IMR-90 (cell line): ENCODE measurements at regions not wholly inside any gene's neighbourhood (a gene's known extent, or its start where the extent isn't known, plus 50 kb on each side); places are given as distances from the start of the nearest gene placed in this dataset.

ENCODE experiments used
- ATAC-seq: fragments of 200-7000 bp; cut with Tn5 transposase; 2 replicates; pipeline ENCODE4 v1.9.1; 2020; ENCODE audit warnings: low read depth, mild to moderate bottlenecking, moderate library complexity
- BruUV-seq: library from RNA; stranded (reverse); fragments of 400-500 nt; replicated peaks from 2 replicates; lab custom pipeline; 2021; lab: Mats Ljungman, UMichigan
- CTCF ChIA-PET: fragments of 300-600 bp; formaldehyde crosslinking; extraction: SDS; loops from one replicate; lab custom pipeline; 2021; ENCODE audit warnings: antibody characterized with exemption; lab: Yijun Ruan, JAX
- POLR2A ChIA-PET: fragments of 300-600 bp; sonication (Branson Sonifier 250); formaldehyde crosslinking; loops from one replicate; lab custom pipeline; 2022; ENCODE audit warnings: antibody characterized with exemption; ENCODE audit not compliant: unreplicated experiment; lab: Charles Lee
- DNase-seq: peaks from one replicate; pipeline ENCODE4 v3.0.0; 2013
- H2AFZ ChIP-seq: replicated peaks from 2 replicates; pipeline ENCODE3; 2013; ENCODE audit warnings: low read length, mild to moderate bottlenecking; ENCODE audit not compliant: poor library complexity
- H2AK5ac ChIP-seq: 2 replicates; pipeline ENCODE4 v1.6.1; 2013; ENCODE audit warnings: low read depth, low read length, inconsistent platforms
- H2AK9ac ChIP-seq: replicated peaks from 2 replicates; pipeline ENCODE3; 2013; ENCODE audit warnings: mild to moderate bottlenecking, low read depth, low read length, moderate library complexity; ENCODE audit not compliant: poor library complexity
- H2BK120ac ChIP-seq: 2 replicates; pipeline ENCODE4 v1.6.1; 2013; ENCODE audit warnings: low read depth, low read length, inconsistent platforms
- H2BK15ac ChIP-seq: 3 replicates; pipeline ENCODE4 v1.6.1; 2013; ENCODE audit warnings: low read depth, low read length, inconsistent platforms
- H2BK20ac ChIP-seq: 2 replicates; pipeline ENCODE4 v1.6.1; 2013; ENCODE audit warnings: low read depth, mild to moderate bottlenecking, inconsistent platforms, low read length, moderate library complexity
- H2BK5ac ChIP-seq: 2 replicates; pipeline ENCODE4 v1.6.1; 2013; ENCODE audit warnings: mild to moderate bottlenecking, low read depth, low read length, inconsistent platforms; ENCODE audit not compliant: poor library complexity, severe bottlenecking
- H3K14ac ChIP-seq: replicated peaks from 2 replicates; pipeline ENCODE4 v1.6.1; 2013; ENCODE audit warnings: low read depth, low read length, inconsistent platforms
- H3K18ac ChIP-seq: 2 replicates; pipeline ENCODE4 v1.6.1; 2013; ENCODE audit warnings: low read depth, low read length, control low read depth
- H3K23ac ChIP-seq: 2 replicates; pipeline ENCODE4 v1.6.1; 2013; ENCODE audit warnings: low read depth, low read length, inconsistent platforms
- H3K27ac ChIP-seq: 2 replicates; pipeline ENCODE4 v1.5.1; 2013; ENCODE audit warnings: mild to moderate bottlenecking, control low read depth, low read length; ENCODE audit not compliant: insufficient read depth
- H3K27me3 ChIP-seq: 2 replicates; pipeline ENCODE4 v1.6.1; 2013; ENCODE audit warnings: low read length; ENCODE audit not compliant: control insufficient read depth, insufficient read depth
- H3K36me3 ChIP-seq: 2 replicates; pipeline ENCODE4 v1.6.1; 2013; ENCODE audit warnings: low read length, mixed read lengths; ENCODE audit not compliant: control insufficient read depth, insufficient read depth
- H3K4ac ChIP-seq: 2 replicates; pipeline ENCODE4 v1.6.1; 2013; ENCODE audit warnings: low read depth, low read length, inconsistent platforms
- H3K4me1 ChIP-seq: 2 replicates; pipeline ENCODE4 v1.6.1; 2013; ENCODE audit warnings: low read length, mixed read lengths; ENCODE audit not compliant: control insufficient read depth, insufficient read depth
- H3K4me2 ChIP-seq: 2 replicates; pipeline ENCODE4 v1.6.1; 2013; ENCODE audit warnings: low read depth, mild to moderate bottlenecking, control low read depth, low read length, moderate library complexity
- H3K4me3 ChIP-seq: 2 replicates; pipeline ENCODE4 v1.5.1; 2013; ENCODE audit warnings: low read depth, mild to moderate bottlenecking, control low read depth, low read length, moderate library complexity; ENCODE audit not compliant: insufficient read depth
- H3K56ac ChIP-seq: 2 replicates; pipeline ENCODE4 v1.6.1; 2013; ENCODE audit warnings: low read length, inconsistent platforms; ENCODE audit not compliant: insufficient read depth; ENCODE audit errors: extremely low read depth
- H3K79me1 ChIP-seq, 2 experiments: 2 replicates each; pipeline ENCODE4 v1.6.1; 2013; ENCODE audit warnings: low read length in 2 of 2, inconsistent platforms in 1 of 2, low read depth in 1 of 2
- H3K9ac ChIP-seq: 2 replicates; pipeline ENCODE4 v1.6.1; 2013; ENCODE audit warnings: low read depth, low read length, control low read depth
- H3K9me1 ChIP-seq: 2 replicates; pipeline ENCODE4 v1.6.1; 2013; ENCODE audit warnings: low read length, inconsistent platforms; ENCODE audit not compliant: insufficient read depth
- H3K9me3 ChIP-seq: 2 replicates; pipeline ENCODE4 v1.6.1; 2013; ENCODE audit warnings: low read length; ENCODE audit not compliant: control insufficient read depth, insufficient read depth
- H4K20me1 ChIP-seq: 2 replicates; pipeline ENCODE4 v1.6.1; 2013; ENCODE audit warnings: low read length, inconsistent platforms; ENCODE audit not compliant: insufficient read depth
- H4K5ac ChIP-seq: 2 replicates; pipeline ENCODE4 v1.6.1; 2013; ENCODE audit warnings: mild to moderate bottlenecking, low read depth, low read length, control low read depth
- H4K8ac ChIP-seq, 2 experiments: 2 replicates each; pipeline ENCODE4 v1.6.1; 2013; ENCODE audit warnings: low read depth in 2 of 2, low read length in 2 of 2, control low read depth in 1 of 2, inconsistent platforms in 1 of 2
- H4K91ac ChIP-seq: 2 replicates; pipeline ENCODE4 v1.6.1; 2013; ENCODE audit warnings: low read depth, low read length, inconsistent platforms; ENCODE audit not compliant: insufficient read depth
- FOS ChIP-seq: fragments of 150-350 bp; IDR thresholded peaks from 2 replicates; pipeline ENCODE4 v1.6.1; 2016; ENCODE audit warnings: low read depth, low read length
- MAZ ChIP-seq: IDR thresholded peaks from 2 replicates; pipeline ENCODE4 v1.6.1; 2012; ENCODE audit warnings: low read depth, mild to moderate bottlenecking, low read length, improper control_type of control experiment, moderate library complexity, borderline replicate concordance
- MXI1 ChIP-seq: IDR thresholded peaks from 2 replicates; pipeline ENCODE4 v1.6.1; 2012; ENCODE audit warnings: low read depth, mild to moderate bottlenecking, low read length, moderate library complexity, borderline replicate concordance
- POLR2A ChIP-seq: IDR thresholded peaks from 2 replicates; pipeline ENCODE4 v1.6.1; 2012; ENCODE audit warnings: mild to moderate bottlenecking, low read depth, low read length
- WGBS, 2 experiments: methylation state at CpG; one replicate each; pipeline versions ENCODE4 v1.1.5 to v1.1.7; 2013; ENCODE audit warnings: missing lambda C conversion rate in 2 of 2; ENCODE audit not compliant: insufficient read length in 1 of 2; ENCODE audit errors: extremely low coverage in 2 of 2; 5-methylcytosine and 5-hydroxymethylcytosine counted together
- dilution Hi-C: fragments of 300-500 bp; cut with HindIII; formaldehyde crosslinking; loops from one replicate; pipeline ENCODE4 v1.14.3; 2018; ENCODE audit warnings: low sequenced_read_pairs; ENCODE audit not compliant: unreplicated experiment
- in situ Hi-C: fragments of 300-500 bp; cut with MboI; formaldehyde crosslinking; loops from 3 replicates; pipeline ENCODE4 v1.14.3; 2019; ENCODE audit warnings: low sequenced_read_pairs, inconsistent platforms, mixed read lengths
- intact Hi-C: fragments of 100-400 bp; cut with micrococcal nuclease; formaldehyde crosslinking; loops from 2 replicates; pipeline ENCODE4 v1.10.0; 2022
- TF ChIP-seq, protein P1 (sequence below): conservative IDR thresholded peaks from 2 replicates; pipeline ENCODE4 v1.5.1; 2012; ENCODE audit warnings: mild to moderate bottlenecking, low read depth, low read length, improper control_type of control experiment
- TF ChIP-seq, protein P2 (sequence below): fragments of 150-350 bp; IDR thresholded peaks from 2 replicates; pipeline ENCODE4 v1.6.1; 2016; ENCODE audit warnings: low read depth, mild to moderate bottlenecking, low read length, moderate library complexity, borderline replicate concordance

DNA sequence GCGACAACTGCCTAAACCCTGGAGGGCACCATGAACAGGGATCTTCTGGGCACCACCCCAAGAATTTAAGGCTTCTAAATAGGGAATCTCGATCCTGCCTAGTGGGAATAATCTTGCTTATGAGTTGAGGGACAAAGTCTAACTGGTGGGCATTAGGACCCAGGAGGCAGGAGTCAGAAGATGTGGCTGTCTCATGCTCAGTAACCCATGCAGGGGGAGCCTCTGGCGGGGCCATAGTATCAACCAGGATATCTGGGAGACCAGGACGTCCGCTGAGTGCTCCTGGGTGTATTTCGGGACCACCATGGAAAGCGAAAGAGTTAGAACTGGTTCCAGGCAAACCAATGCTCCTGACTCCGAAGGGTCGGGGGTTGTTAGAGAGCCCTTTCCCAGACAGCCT is 356.1 kb downstream of the OTOL1 start:
- Histone ChIP-seq H4K8ac (no peak overlapping the region), H2AK5ac (no peak overlapping the region), H2BK5ac (no peak overlapping the region), H2BK15ac (no peak overlapping the region), H3K9me3 (no peaks in the 10 kb centered on the region), H3K36me3 (no peaks in the 10 kb centered on the region), H3K4me3 (no peak overlapping the region), H3K4me2 (no peak overlapping the region), H3K27ac (no peak overlapping the region), H2AFZ (no peak overlapping the region), H3K9ac (no peak overlapping the region), H3K4me1 (no peaks in the 10 kb centered on the region), H3K79me1 (no peaks in the 10 kb centered on the region), H4K91ac (no peak overlapping the region), H3K56ac (no peak overlapping the region), H4K5ac (no peak overlapping the region), H3K18ac (no peak overlapping the region), H3K27me3 (no peaks in the 10 kb centered on the region), H2BK20ac (no peak overlapping the region), H3K9me1 (no peaks in the 10 kb centered on the region), H2BK120ac (no peak overlapping the region), H3K14ac (no peak overlapping the region), H2AK9ac (no peak overlapping the region), H4K20me1 (no peaks in the 10 kb centered on the region), H3K4ac (no peak overlapping the region), H3K23ac (no peak overlapping the region)
- intact Hi-C loops (loop anchor here (1.0 to 5.0 kb wide), 2 partner anchors 433 to 1205 kb away; no protein-coding TSS in a partner anchor), dilution Hi-C loops (no loop called here), in situ Hi-C loops (no loop called here)
- DNase-seq, result no peak
- ATAC-seq, result no peak
- TF ChIP-seq, protein P1, sequence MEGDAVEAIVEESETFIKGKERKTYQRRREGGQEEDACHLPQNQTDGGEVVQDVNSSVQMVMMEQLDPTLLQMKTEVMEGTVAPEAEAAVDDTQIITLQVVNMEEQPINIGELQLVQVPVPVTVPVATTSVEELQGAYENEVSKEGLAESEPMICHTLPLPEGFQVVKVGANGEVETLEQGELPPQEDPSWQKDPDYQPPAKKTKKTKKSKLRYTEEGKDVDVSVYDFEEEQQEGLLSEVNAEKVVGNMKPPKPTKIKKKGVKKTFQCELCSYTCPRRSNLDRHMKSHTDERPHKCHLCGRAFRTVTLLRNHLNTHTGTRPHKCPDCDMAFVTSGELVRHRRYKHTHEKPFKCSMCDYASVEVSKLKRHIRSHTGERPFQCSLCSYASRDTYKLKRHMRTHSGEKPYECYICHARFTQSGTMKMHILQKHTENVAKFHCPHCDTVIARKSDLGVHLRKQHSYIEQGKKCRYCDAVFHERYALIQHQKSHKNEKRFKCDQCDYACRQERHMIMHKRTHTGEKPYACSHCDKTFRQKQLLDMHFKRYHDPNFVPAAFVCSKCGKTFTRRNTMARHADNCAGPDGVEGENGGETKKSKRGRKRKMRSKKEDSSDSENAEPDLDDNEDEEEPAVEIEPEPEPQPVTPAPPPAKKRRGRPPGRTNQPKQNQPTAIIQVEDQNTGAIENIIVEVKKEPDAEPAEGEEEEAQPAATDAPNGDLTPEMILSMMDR, result no peak
- TF ChIP-seq, protein P2, sequence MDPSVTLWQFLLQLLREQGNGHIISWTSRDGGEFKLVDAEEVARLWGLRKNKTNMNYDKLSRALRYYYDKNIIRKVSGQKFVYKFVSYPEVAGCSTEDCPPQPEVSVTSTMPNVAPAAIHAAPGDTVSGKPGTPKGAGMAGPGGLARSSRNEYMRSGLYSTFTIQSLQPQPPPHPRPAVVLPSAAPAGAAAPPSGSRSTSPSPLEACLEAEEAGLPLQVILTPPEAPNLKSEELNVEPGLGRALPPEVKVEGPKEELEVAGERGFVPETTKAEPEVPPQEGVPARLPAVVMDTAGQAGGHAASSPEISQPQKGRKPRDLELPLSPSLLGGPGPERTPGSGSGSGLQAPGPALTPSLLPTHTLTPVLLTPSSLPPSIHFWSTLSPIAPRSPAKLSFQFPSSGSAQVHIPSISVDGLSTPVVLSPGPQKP, result no peak
- TF ChIP-seq FOS (no peak), MAZ (no peak), POLR2A (no peak), MXI1 (no peak)
- 59% methylated on average over 5 of the region's 9 CpGs; no CpG with 5 or more reads in 1 of the 2 experiments for WGBS, 2 experiments
- ChIA-PET CTCF (interaction anchor here (0.6 kb wide), 1 partner anchor 106 kb away, joined by 3 read pairs; no protein-coding TSS in a partner anchor), POLR2A (no interaction called here)
- BruUV-seq, result no TSS peak
